Body of pancreas (tissue), 4 donors: ENCODE measurements at regions not wholly inside any gene's neighbourhood (a gene's known extent, or its start where the extent isn't known, plus 50 kb on each side); places are given as distances from the start of the nearest gene placed in this dataset.

ENCODE experiments used
- ATAC-seq: fragments of 150-250 bp; one replicate; pipeline ENCODE4 v1.9.1; 2016
- DNase-seq, 4 donors: peaks; one replicate each; pipeline ENCODE4 v3.0.0-alpha.2; 2019
- H3K27ac ChIP-seq, 4 donors: fragments of 200-600 bp; sonication (generic); 1 replicate in 3 of 4; 2 replicates in 1 of 4; pipeline versions ENCODE4 v1.5.1 to v1.6.1; 2016 to 2019; ENCODE audit warnings: mild to moderate bottlenecking in 1 of 4, mixed read lengths in 1 of 4, moderate library complexity in 1 of 4
- H3K27me3 ChIP-seq, 2 donors: fragments of 200-600 bp; sonication (generic); one replicate each; pipeline ENCODE4 v1.6.0; 2016; ENCODE audit warnings: mild to moderate bottlenecking in 1 of 2
- H3K36me3 ChIP-seq, 2 donors: fragments of 200-600 bp; sonication (generic); replicated peaks in 1 of 2; 2 replicates each; pipeline ENCODE4 v1.5.1; 2016; ENCODE audit warnings: low read depth in 2 of 2; ENCODE audit not compliant: insufficient read depth in 1 of 2
- H3K4me1 ChIP-seq: fragments of 200-600 bp; sonication (generic); one replicate; pipeline ENCODE4 v1.6.0; 2016
- H3K4me3 ChIP-seq, 2 donors: fragments of 200-600 bp; sonication (generic); 1 replicate in 1 of 2; 2 replicates in 1 of 2; pipeline ENCODE4 v1.5.1; 2016 to 2019
- H3K9me3 ChIP-seq, 3 donors: fragments of 200-600 bp; sonication (generic); 1 replicate in 2 of 3; 2 replicates in 1 of 3; pipeline ENCODE4 v1.5.1; 2016
- POLR2A ChIP-seq, 3 donors: fragments of 450-650 bp; IDR thresholded peaks; one replicate each; pipeline ENCODE4 v1.6.1; 2016; ENCODE audit warnings: antibody characterized with exemption in 3 of 3, mild to moderate bottlenecking in 2 of 3
- WGBS, 2 donors: methylation state at CpG; one replicate each; pipeline ENCODE4 v1.1.5; 2017; 5-methylcytosine and 5-hydroxymethylcytosine counted together
- intact Hi-C: fragments of 100-400 bp; cut with DNase I; formaldehyde crosslinking; loops from one replicate; pipeline ENCODE4 v1.15.1; 2023
- TF ChIP-seq, protein P1 (sequence below), 7 experiments: fragments of 450-650 bp in 4 of 7; fragments of 200-600 bp in 3 of 7; sonication (generic) in 3 of 7; IDR thresholded peaks; one replicate each; pipeline ENCODE4 v1.5.1; 2016 to 2019; ENCODE audit warnings: antibody characterized with exemption in 7 of 7

DNA sequence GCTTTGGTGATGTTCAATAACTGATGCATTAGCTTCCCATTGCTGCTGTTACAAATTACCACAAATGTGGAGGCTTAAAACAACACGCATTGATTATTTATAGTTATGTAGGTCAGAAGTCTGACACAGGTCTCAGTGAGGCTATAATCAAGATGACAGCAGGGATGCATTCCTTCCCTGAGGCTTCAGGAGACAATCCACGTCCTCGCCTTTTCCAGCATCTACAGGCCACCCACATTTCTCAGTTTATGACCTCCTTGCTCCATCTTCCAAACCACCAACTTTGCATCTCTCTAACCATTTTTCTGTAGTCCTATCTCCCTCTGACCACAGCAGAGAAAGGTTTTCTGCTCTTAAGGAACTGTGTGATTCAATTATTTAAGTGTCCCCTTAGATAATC is 92.5 kb downstream of the GASK1B start:
- intact Hi-C loops = no loop called here
- 86 to 94% methylated on average over 3 of the region's 3 CpGs for WGBS, 2 donors
- DNase-seq (no peak), ATAC-seq (no peak)
- Histone ChIP-seq H3K4me3 (no peak overlapping the region), H3K27ac (no peak overlapping the region), H3K27me3 (no peaks in the 10 kb centered on the region), H3K9me3 (no peaks in the 10 kb centered on the region), H3K4me1 (no peaks in the 10 kb centered on the region), H3K36me3 (no peaks in the 10 kb centered on the region)
- TF ChIP-seq POLR2A (IDR thresholded peaks at IDR 0.05) = no peak
- TF ChIP-seq, protein P1, sequence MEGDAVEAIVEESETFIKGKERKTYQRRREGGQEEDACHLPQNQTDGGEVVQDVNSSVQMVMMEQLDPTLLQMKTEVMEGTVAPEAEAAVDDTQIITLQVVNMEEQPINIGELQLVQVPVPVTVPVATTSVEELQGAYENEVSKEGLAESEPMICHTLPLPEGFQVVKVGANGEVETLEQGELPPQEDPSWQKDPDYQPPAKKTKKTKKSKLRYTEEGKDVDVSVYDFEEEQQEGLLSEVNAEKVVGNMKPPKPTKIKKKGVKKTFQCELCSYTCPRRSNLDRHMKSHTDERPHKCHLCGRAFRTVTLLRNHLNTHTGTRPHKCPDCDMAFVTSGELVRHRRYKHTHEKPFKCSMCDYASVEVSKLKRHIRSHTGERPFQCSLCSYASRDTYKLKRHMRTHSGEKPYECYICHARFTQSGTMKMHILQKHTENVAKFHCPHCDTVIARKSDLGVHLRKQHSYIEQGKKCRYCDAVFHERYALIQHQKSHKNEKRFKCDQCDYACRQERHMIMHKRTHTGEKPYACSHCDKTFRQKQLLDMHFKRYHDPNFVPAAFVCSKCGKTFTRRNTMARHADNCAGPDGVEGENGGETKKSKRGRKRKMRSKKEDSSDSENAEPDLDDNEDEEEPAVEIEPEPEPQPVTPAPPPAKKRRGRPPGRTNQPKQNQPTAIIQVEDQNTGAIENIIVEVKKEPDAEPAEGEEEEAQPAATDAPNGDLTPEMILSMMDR (IDR thresholded peaks at IDR 0.05) = no peak

GRCh38 chr4:158079661-158080060 is 93.2 kb downstream of the GASK1B start:
- Histone ChIP-seq H3K9me3 (no peaks in the 10 kb centered on the region), H3K27me3 (no peaks in the 10 kb centered on the region), H3K4me3 (no peak overlapping the region), H3K4me1 (no peaks in the 10 kb centered on the region), H3K36me3 (no peaks in the 10 kb centered on the region), H3K27ac (no peak overlapping the region)
- TF ChIP-seq, protein P1 (IDR thresholded peaks at IDR 0.05) = no peak
- no peak for TF ChIP-seq POLR2A (IDR thresholded peaks at IDR 0.05)
- WGBS, 2 donors = 89 to 91% methylated on average over 2 of the region's 2 CpGs
- ATAC-seq (no peak), DNase-seq (no peak)
- intact Hi-C loops = no loop called here

GRCh38 chr4:158077835-158078234 is 95.0 kb downstream of the GASK1B start:
- Histone ChIP-seq H3K36me3 (no peaks in the 10 kb centered on the region), H3K27ac (no peak overlapping the region), H3K9me3 (no peaks in the 10 kb centered on the region), H3K4me1 (no peaks in the 10 kb centered on the region), H3K4me3 (no peak overlapping the region), H3K27me3 (no peaks in the 10 kb centered on the region)
- ATAC-seq (no peak), DNase-seq (no peak)
- WGBS, 2 donors = 81% methylated on average over 2 of the region's 2 CpGs
- intact Hi-C loops = no loop called here
- TF ChIP-seq, protein P1 (IDR thresholded peaks at IDR 0.05) = no peak
- no peak for TF ChIP-seq POLR2A (IDR thresholded peaks at IDR 0.05)

GRCh38 chr4:158074851-158075250 is 98.0 kb downstream of the GASK1B start:
- TF ChIP-seq, protein P1 (IDR thresholded peaks at IDR 0.05) = no peak
- intact Hi-C loops = no loop called here
- H3K27ac ChIP-seq = no peak overlapping the region
- no peaks in the 10 kb centered on the region for H3K36me3 ChIP-seq
- H3K27me3 ChIP-seq = no peaks in the 10 kb centered on the region
- 74 to 75% methylated on average over 5 of the region's 5 CpGs for WGBS, 2 donors
- ATAC-seq (no peak), DNase-seq (no peak)
- H3K4me1 ChIP-seq = no peaks in the 10 kb centered on the region
- no peaks in the 10 kb centered on the region for H3K9me3 ChIP-seq
- no peak overlapping the region for H3K4me3 ChIP-seq

DNA sequence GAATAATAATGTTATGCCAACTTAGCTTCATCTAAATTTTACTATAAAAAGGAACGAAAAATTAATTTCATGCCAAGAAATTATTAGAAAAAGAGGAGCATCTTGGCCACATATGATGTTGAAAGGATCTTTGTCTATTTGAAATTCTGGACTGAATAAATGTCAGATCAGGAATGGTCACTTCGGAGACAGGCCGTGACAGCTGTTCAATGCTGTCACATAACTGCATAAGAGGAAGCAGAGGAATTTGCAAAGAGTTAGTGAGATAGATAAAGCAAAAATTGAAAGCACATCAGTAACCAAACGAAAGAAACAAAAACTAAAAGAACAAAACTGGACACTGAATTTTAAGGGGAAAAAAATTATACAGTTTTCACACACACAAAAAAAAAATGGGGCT is 100.9 kb downstream of the GASK1B start:
- H3K27me3 ChIP-seq = no peaks in the 10 kb centered on the region
- H3K36me3 ChIP-seq = no peaks in the 10 kb centered on the region
- 79 to 87% methylated on average over 4 of the region's 4 CpGs for WGBS, 2 donors
- H3K27ac ChIP-seq = no peak overlapping the region
- ATAC-seq (no peak), DNase-seq (no peak)
- no peaks in the 10 kb centered on the region for H3K4me1 ChIP-seq
- no peaks in the 10 kb centered on the region for H3K9me3 ChIP-seq
- intact Hi-C loops = no loop called here
- TF ChIP-seq, protein P1 (IDR thresholded peaks at IDR 0.05) = no peak
- TF ChIP-seq POLR2A (IDR thresholded peaks at IDR 0.05) = no peak
- no peak overlapping the region for H3K4me3 ChIP-seq
